Neural cell (in vitro differentiated cells): ENCODE measurements at regions not wholly inside any gene's neighbourhood (a gene's known extent, or its start where the extent isn't known, plus 50 kb on each side); places are given as distances from the start of the nearest gene placed in this dataset.

Experiments used
- H2AFZ ChIP-seq: fragments of 200-600, 300-800 bp; sonication (generic), shearing (Covaris generic); 2 replicates; pipeline ENCODE4 v1.6.0; 2014; ENCODE audit warnings: low read depth, mild to moderate bottlenecking, antibody characterized with exemption, low read length, moderate library complexity
- H3F3A ChIP-seq: fragments of 200-600 bp; shearing (Covaris generic); 2 replicates; pipeline ENCODE4 v1.6.1; 2016; ENCODE audit warnings: mild to moderate bottlenecking, moderate library complexity, mixed read lengths, antibody characterized with exemption, low read length; ENCODE audit not compliant: insufficient read depth, poor library complexity, severe bottlenecking
- H3K27ac ChIP-seq: fragments of 200-600, 300-800 bp; sonication (generic), shearing (Covaris generic); 2 replicates; pipeline ENCODE4 v1.5.1; 2014; ENCODE audit warnings: mild to moderate bottlenecking, low read length, moderate library complexity
- H3K27me3 ChIP-seq: fragments of 300-800, 200-600 bp; sonication (generic), shearing (Covaris generic); 2 replicates; pipeline ENCODE4 v1.6.0; 2014; ENCODE audit warnings: mild to moderate bottlenecking, low read depth, low read length, moderate library complexity; ENCODE audit not compliant: insufficient read depth
- H3K36me3 ChIP-seq: fragments of 300-800, 200-600 bp; sonication (generic), shearing (Covaris generic); 2 replicates; pipeline ENCODE4 v1.5.1; 2014; ENCODE audit warnings: mild to moderate bottlenecking, antibody characterized with exemption, low read length, moderate library complexity; ENCODE audit not compliant: insufficient read depth
- H3K4me2 ChIP-seq: fragments of 300-800, 200-600 bp; sonication (generic), shearing (Covaris generic); 2 replicates; pipeline ENCODE4 v1.6.0; 2014; ENCODE audit warnings: mild to moderate bottlenecking, low read length
- H3K4me3 ChIP-seq: fragments of 300-800, 200-600 bp; sonication (generic), shearing (Covaris generic); 2 replicates; pipeline ENCODE4 v1.5.1; 2014; ENCODE audit warnings: mild to moderate bottlenecking, low read length, moderate library complexity
- H3K79me2 ChIP-seq: fragments of 200-600 bp; shearing (Covaris generic); replicated peaks from 2 replicates; pipeline ENCODE4 v1.6.0; 2014; ENCODE audit warnings: mild to moderate bottlenecking, low read length, moderate library complexity; ENCODE audit not compliant: insufficient read depth
- H3K9ac ChIP-seq: fragments of 300-800, 200-600 bp; sonication (generic), shearing (Covaris generic); 2 replicates; pipeline ENCODE4 v1.6.1; 2016; ENCODE audit warnings: mild to moderate bottlenecking, low read length, mixed read lengths
- H3K9me2 ChIP-seq: fragments of 200-600 bp; shearing (Covaris generic); 2 replicates; pipeline ENCODE4 v1.6.1; 2016; ENCODE audit warnings: mild to moderate bottlenecking, low read length, mixed read lengths; ENCODE audit not compliant: insufficient read depth
- H3K9me3 ChIP-seq: fragments of 200-600, 300-800 bp; sonication (generic), shearing (Covaris generic); 2 replicates; pipeline ENCODE4 v1.6.1; 2016; ENCODE audit warnings: mild to moderate bottlenecking, mixed run types, low read length, moderate library complexity, mixed read lengths
- H4K20me1 ChIP-seq: fragments of 200-600 bp; shearing (Covaris generic); 2 replicates; pipeline ENCODE4 v1.6.1; 2016; ENCODE audit warnings: mild to moderate bottlenecking, mixed run types; ENCODE audit not compliant: insufficient read depth
- CTCF ChIP-seq: fragments of 450-650 bp; IDR thresholded peaks from 2 replicates; pipeline ENCODE4 v1.5.1; 2014; ENCODE audit warnings: antibody characterized with exemption, mild to moderate bottlenecking, moderate library complexity; ENCODE audit not compliant: poor library complexity, severe bottlenecking
- EP300 ChIP-seq: fragments of 450-650 bp; conservative IDR thresholded peaks from 2 replicates; pipeline ENCODE4 v1.6.1; 2014; ENCODE audit warnings: antibody characterized with exemption, mild to moderate bottlenecking, moderate library complexity; ENCODE audit not compliant: poor library complexity, severe bottlenecking
- EZH2 ChIP-seq: fragments of 200-600, 300-800 bp; shearing (Covaris generic), sonication (generic); IDR thresholded peaks from 2 replicates; pipeline ENCODE4 v1.6.1; 2014; ENCODE audit warnings: antibody characterized with exemption, low read length, borderline replicate concordance, mild to moderate bottlenecking; ENCODE audit not compliant: insufficient read depth, poor library complexity, severe bottlenecking
- MXI1 ChIP-seq: fragments of 450-650 bp; conservative IDR thresholded peaks from 2 replicates; pipeline ENCODE4 v1.6.1; 2014; ENCODE audit warnings: antibody characterized with exemption, mild to moderate bottlenecking; ENCODE audit not compliant: poor library complexity, severe bottlenecking
- POLR2AphosphoS5 ChIP-seq: IDR thresholded peaks from 2 replicates; pipeline ENCODE4 v1.6.1; 2012
- RAD21 ChIP-seq: fragments of 450-650 bp; conservative IDR thresholded peaks from 2 replicates; pipeline ENCODE4 v1.6.1; 2014; ENCODE audit warnings: antibody characterized with exemption, mild to moderate bottlenecking, moderate library complexity
- REST ChIP-seq: IDR thresholded peaks from 2 replicates; pipeline ENCODE4 v1.6.1; 2012; ENCODE audit warnings: borderline replicate concordance
- SMC3 ChIP-seq: fragments of 450-650 bp; conservative IDR thresholded peaks from 2 replicates; pipeline ENCODE4 v1.6.1; 2014; ENCODE audit warnings: antibody characterized with exemption, mild to moderate bottlenecking, moderate library complexity; ENCODE audit not compliant: poor library complexity
- TAF1 ChIP-seq: IDR thresholded peaks from 2 replicates; pipeline ENCODE4 v1.6.1; 2012; ENCODE audit warnings: low read depth

GRCh38 chr3:80017369-80017768 lies 249.6 kb upstream of the ROBO1 start:
- Histone ChIP-seq H3K79me2 (no peaks in the 10 kb centered on the region), H3K27me3 (no peaks in the 10 kb centered on the region), H3K4me3 (no peak overlapping the region), H3F3A (no peaks in the 10 kb centered on the region), H3K9ac (no peak overlapping the region), H3K9me3 (no peaks in the 10 kb centered on the region), H2AFZ (no peak overlapping the region), H3K4me2 (no peak overlapping the region), H4K20me1 (no peaks in the 10 kb centered on the region), H3K9me2 (no peaks in the 10 kb centered on the region), H3K27ac (no peak overlapping the region), H3K36me3 (no peaks in the 10 kb centered on the region)
- no peak for TF ChIP-seq CTCF
- TF ChIP-seq POLR2AphosphoS5, result no peak
- TF ChIP-seq TAF1, result no peak

- H2AFZ ChIP-seq, result no peak overlapping the region
- H3F3A ChIP-seq, result no peaks in the 10 kb centered on the region
- peaks cover 3% of the 10 kb centered on the region for H3K9me2 ChIP-seq
- no peaks in the 10 kb centered on the region for H3K36me3 ChIP-seq
- H3K79me2 ChIP-seq, result no peaks in the 10 kb centered on the region
- no peaks in the 10 kb centered on the region for H3K9me3 ChIP-seq
- H4K20me1 ChIP-seq, result no peaks in the 10 kb centered on the region
- H3K9ac ChIP-seq, result no peak overlapping the region
- H3K4me2 ChIP-seq, result no peak overlapping the region
- TF ChIP-seq RAD21 (no peak), TAF1 (no peak), CTCF (no peak), POLR2AphosphoS5 (no peak), REST (no peak), EZH2 (no peak), MXI1 (no peak), SMC3 (no peak), EP300 (no peak)
- no peak overlapping the region for H3K4me3 ChIP-seq
- H3K27ac ChIP-seq, result no peak overlapping the region
- no peaks in the 10 kb centered on the region for H3K27me3 ChIP-seq
Measured at GRCh38 chr3:80014576-80014975, 246.8 kb upstream of the ROBO1 start.
